Ascending aorta (tissue), 2 donors: ENCODE measurements at regions not wholly inside any gene's neighbourhood (a gene's known extent, or its start where the extent isn't known, plus 50 kb on each side); places are given as distances from the start of the nearest gene placed in this dataset.
A peak's percentile ranks its signal among the peaks of the same experiment; 100 is the strongest.

ENCODE experiments used
- DNase-seq, 2 donors: peaks; one replicate each; pipeline ENCODE4 v3.0.0-alpha.2; 2019; ENCODE audit warnings: low spot score in 2 of 2
- H3K27ac ChIP-seq, 2 donors: fragments of 200-600 bp; sonication (generic); one replicate each; pipeline ENCODE4 v1.5.1; 2016 to 2017; ENCODE audit warnings: mild to moderate bottlenecking in 1 of 2
- H3K27me3 ChIP-seq: fragments of 200-600 bp; sonication (generic); one replicate; pipeline ENCODE4 v1.5.1; 2017
- H3K36me3 ChIP-seq, 2 donors: fragments of 200-600 bp; sonication (generic); one replicate each; pipeline ENCODE4 v1.5.1; 2016
- H3K4me1 ChIP-seq, 2 donors: fragments of 200-600 bp; sonication (generic); one replicate each; pipeline ENCODE4 v1.5.1; 2016 to 2017; ENCODE audit warnings: mild to moderate bottlenecking in 1 of 2
- H3K4me3 ChIP-seq, 2 donors: fragments of 200-600 bp; sonication (generic); one replicate each; pipeline ENCODE4 v1.5.1; 2016 to 2017; ENCODE audit warnings: mild to moderate bottlenecking in 1 of 2
- H3K9me3 ChIP-seq, 2 donors: fragments of 200-600 bp; sonication (generic); one replicate each; pipeline ENCODE4 v1.5.1; 2016
- CTCF ChIP-seq, 3 experiments: fragments of 200-600 bp in 2 of 3; fragments of 450-650 bp in 1 of 3; sonication (generic) in 2 of 3; IDR thresholded peaks; one replicate each; pipeline ENCODE4 v1.5.1; 2016 to 2019; ENCODE audit warnings: antibody characterized with exemption in 3 of 3, mild to moderate bottlenecking in 1 of 3, moderate library complexity in 1 of 3
- intact Hi-C: fragments of 100-400 bp; cut with DNase I; formaldehyde crosslinking; loops from one replicate; pipeline ENCODE4 v1.15.1; 2023

- intact Hi-C loops: no loop called here
- H3K36me3 ChIP-seq: no peaks in the 10 kb centered on the region
- no peak for DNase-seq
- TF ChIP-seq CTCF (IDR thresholded peaks at IDR 0.05): no peak
- no peak overlapping the region for H3K27ac ChIP-seq
- H3K27me3 ChIP-seq: no peaks in the 10 kb centered on the region
- no peaks in the 10 kb centered on the region for H3K9me3 ChIP-seq
- no peak overlapping the region for H3K4me3 ChIP-seq
- H3K4me1 ChIP-seq: no peaks in the 10 kb centered on the region
Observed at GRCh38 chr5:56429110-56429561, 196.0 kb upstream of the ANKRD55 start.

- H3K4me3 ChIP-seq: no peak overlapping the region
- no peak for DNase-seq
- no peaks in the 10 kb centered on the region for H3K27me3 ChIP-seq
- intact Hi-C loops: no loop called here
- H3K4me1 ChIP-seq: peaks cover 3 to 4% of the 10 kb centered on the region in 2 donors
- H3K27ac ChIP-seq: no peak overlapping the region
- no peaks in the 10 kb centered on the region for H3K9me3 ChIP-seq
- no peaks in the 10 kb centered on the region for H3K36me3 ChIP-seq
- no peak for TF ChIP-seq CTCF (IDR thresholded peaks at IDR 0.05)
Observed at GRCh38 chr5:56426693-56427092, 193.6 kb upstream of the ANKRD55 start.

- Histone ChIP-seq H3K9me3 (peaks cover 0 to 3% of the 10 kb centered on the region in 2 donors), H3K36me3 (no peaks in the 10 kb centered on the region), H3K27me3 (no peaks in the 10 kb centered on the region), H3K4me1 (peaks cover 7 to 8% of the 10 kb centered on the region in 2 donors), H3K27ac (peak overlapping the region in 1 of 2 donors; percentile 34), H3K4me3 (peak overlapping the region in 1 of 2 donors; percentile 35)
- intact Hi-C loops: no loop called here
- TF ChIP-seq CTCF (IDR thresholded peaks at IDR 0.05): no peak
- DNase-seq: no peak
Observed at GRCh38 chr5:56422076-56422762, 189.1 kb upstream of the ANKRD55 start.

GRCh38 chr5:56421246-56422075, 188.3 kb upstream of the ANKRD55 start:
- intact Hi-C loops: no loop called here
- H3K4me1 ChIP-seq: peaks cover 7 to 9% of the 10 kb centered on the region in 2 donors
- peaks cover 0 to 3% of the 10 kb centered on the region in 2 donors for H3K9me3 ChIP-seq
- H3K27ac ChIP-seq: peak overlapping the region in 1 of 2 donors; percentile 12
- TF ChIP-seq CTCF (IDR thresholded peaks at IDR 0.05): no peak
- H3K36me3 ChIP-seq: no peaks in the 10 kb centered on the region
- no peak for DNase-seq
- peak overlapping the region in 1 of 2 donors; percentile 35 for H3K4me3 ChIP-seq
- no peaks in the 10 kb centered on the region for H3K27me3 ChIP-seq

- DNase-seq: no peak
- peaks cover 0 to 3% of the 10 kb centered on the region in 2 donors for H3K9me3 ChIP-seq
- intact Hi-C loops: no loop called here
- H3K4me3 ChIP-seq: no peak overlapping the region
- no peaks in the 10 kb centered on the region for H3K36me3 ChIP-seq
- H3K27me3 ChIP-seq: no peaks in the 10 kb centered on the region
- peaks cover 9 to 17% of the 10 kb centered on the region in 2 donors for H3K4me1 ChIP-seq
- no peak overlapping the region for H3K27ac ChIP-seq
- no peak for TF ChIP-seq CTCF (IDR thresholded peaks at IDR 0.05)
Observed at GRCh38 chr5:56420323-56420722, 187.2 kb upstream of the ANKRD55 start.
